ENCODE measurements at regions not wholly inside any gene's neighbourhood (a gene's known extent, or its start where the extent isn't known, plus 50 kb on each side); places are given as distances from the start of the nearest gene placed in this dataset.

DNA sequence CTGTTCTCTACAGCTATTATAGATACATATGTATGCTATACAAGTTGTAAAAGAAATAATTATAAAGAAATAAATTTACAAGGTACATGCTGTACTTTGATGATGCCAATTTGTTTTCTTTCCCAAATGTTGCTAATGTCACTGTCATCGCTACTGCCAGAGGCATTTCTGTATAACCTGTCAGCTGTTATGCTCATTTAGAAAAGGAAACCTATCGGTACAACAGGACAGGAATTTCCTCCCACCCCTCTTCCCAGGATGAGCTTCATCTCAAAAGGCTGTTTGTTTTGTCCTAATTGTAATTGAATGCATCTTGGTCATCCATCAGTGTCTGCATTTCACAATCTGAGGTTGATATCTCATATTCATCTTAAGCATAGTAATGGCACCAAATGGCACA, 975.7 kb downstream of the TTLL7 start:
- TF ChIP-seq, protein P1, sequence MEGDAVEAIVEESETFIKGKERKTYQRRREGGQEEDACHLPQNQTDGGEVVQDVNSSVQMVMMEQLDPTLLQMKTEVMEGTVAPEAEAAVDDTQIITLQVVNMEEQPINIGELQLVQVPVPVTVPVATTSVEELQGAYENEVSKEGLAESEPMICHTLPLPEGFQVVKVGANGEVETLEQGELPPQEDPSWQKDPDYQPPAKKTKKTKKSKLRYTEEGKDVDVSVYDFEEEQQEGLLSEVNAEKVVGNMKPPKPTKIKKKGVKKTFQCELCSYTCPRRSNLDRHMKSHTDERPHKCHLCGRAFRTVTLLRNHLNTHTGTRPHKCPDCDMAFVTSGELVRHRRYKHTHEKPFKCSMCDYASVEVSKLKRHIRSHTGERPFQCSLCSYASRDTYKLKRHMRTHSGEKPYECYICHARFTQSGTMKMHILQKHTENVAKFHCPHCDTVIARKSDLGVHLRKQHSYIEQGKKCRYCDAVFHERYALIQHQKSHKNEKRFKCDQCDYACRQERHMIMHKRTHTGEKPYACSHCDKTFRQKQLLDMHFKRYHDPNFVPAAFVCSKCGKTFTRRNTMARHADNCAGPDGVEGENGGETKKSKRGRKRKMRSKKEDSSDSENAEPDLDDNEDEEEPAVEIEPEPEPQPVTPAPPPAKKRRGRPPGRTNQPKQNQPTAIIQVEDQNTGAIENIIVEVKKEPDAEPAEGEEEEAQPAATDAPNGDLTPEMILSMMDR (conservative IDR thresholded peaks at IDR 0.05; ENCODE audit: low read depth, low read length): no peak
- H3K4me3 ChIP-seq (ENCODE audit: low read length): no peak overlapping the region

DNA sequence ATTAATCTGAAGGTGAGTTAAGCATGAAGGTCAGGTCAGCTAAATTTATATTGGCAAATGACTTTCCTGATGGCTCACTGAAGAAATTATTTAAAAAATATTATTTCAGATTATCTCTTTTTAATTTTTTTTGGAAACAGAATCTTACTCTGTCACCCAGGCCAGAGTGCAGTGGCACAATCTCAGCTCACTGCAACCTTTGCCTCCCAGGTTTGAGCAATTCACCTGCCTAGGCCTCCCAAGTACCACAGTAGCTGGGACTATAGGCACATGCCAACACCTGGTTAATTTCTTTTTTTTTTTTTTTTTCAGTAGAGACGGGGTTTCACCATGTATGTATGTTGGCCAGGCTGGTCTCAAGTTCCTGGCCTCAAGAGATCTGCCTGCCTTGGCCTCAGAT, 976.7 kb downstream of the TTLL7 start:
- TF ChIP-seq, protein P1 (conservative IDR thresholded peaks at IDR 0.05; ENCODE audit: low read depth, low read length): no peak
- no peak for DNase-seq (ENCODE audit: low read depth)

More for the DNA sequence above, 975.7 kb downstream of the TTLL7 start:
- DNase-seq (ENCODE audit: low read depth): no peak

DNA sequence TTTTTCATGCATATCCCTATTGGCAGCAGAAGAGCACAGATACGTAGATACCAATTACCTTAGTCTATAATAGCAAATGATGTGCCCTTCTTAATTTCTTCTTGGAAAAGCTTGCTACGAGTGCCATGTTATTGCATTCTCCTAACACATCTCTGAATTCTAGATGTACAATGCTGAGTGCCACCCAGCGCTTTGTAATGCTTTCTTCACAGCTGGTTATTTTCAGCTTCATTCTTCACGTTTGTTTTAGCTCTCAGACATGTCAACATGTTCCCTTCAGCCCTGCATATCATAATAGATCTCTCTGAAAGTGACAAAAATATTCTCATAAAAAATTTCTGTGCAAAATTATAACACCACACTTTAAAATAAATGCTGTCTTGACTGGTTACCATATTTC, 981.2 kb downstream of the TTLL7 start:
- DNase-seq (ENCODE audit: low read depth): no peak
- TF ChIP-seq, protein P1 (conservative IDR thresholded peaks at IDR 0.05; ENCODE audit: low read depth, low read length): no peak

More for the DNA sequence above, 976.7 kb downstream of the TTLL7 start:
- no peak overlapping the region for H3K4me3 ChIP-seq (ENCODE audit: low read length)

DNA sequence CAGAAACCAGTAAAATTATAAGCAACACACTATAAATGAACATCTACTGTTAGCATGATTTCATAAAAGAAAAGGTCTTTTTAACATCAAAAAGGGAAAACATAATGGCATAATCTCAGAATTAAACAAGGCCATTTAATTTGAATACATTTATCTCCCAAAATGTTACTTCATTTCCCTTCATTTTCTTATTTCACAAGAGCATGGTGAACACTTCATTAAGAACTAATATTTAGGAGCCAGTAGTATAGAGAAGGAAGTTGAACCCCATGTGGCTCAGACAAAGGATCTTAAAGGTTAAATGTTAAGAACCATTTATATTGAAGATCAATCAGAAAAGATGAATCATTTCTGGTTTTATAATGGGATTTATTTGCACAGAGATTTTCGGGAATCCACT, 981.7 kb downstream of the TTLL7 start:
- H3K4me3 ChIP-seq (ENCODE audit: low read length): no peak overlapping the region
- TF ChIP-seq, protein P1 (conservative IDR thresholded peaks at IDR 0.05; ENCODE audit: low read depth, low read length): no peak
- no peak for DNase-seq (ENCODE audit: low read depth)

More for the DNA sequence above, 981.2 kb downstream of the TTLL7 start:
- H3K4me3 ChIP-seq (ENCODE audit: low read length): no peak overlapping the region

GRCh38 chr1:83016354-83016849, 982.5 kb downstream of the TTLL7 start:
- no peak for DNase-seq (ENCODE audit: low read depth)
- TF ChIP-seq, protein P1 (conservative IDR thresholded peaks at IDR 0.05; ENCODE audit: low read depth, low read length): no peak
- H3K4me3 ChIP-seq (ENCODE audit: low read length): no peak overlapping the region

DNA sequence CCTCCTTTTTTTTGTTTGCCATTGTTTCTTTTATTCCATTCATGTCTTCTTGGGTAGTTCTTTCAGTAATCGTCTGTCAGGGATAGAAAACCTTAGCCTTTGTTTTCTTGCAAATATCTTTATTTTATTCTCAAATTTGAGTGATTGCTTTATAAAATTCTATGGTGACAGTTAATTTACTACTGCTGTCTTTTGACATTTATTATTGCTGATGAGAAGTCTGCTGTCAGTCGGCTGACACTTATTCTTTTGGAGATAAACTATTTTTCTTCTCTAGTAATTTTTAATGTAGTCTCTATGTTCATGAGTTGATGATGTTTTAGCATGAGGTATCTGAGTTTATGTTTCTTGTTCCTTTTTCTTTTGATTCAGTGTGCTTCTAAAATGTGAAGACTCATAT, 983.8 kb downstream of the TTLL7 start:
- no peak overlapping the region for H3K4me3 ChIP-seq (ENCODE audit: low read length)
- no peak for DNase-seq (ENCODE audit: low read depth)
- TF ChIP-seq, protein P1 (conservative IDR thresholded peaks at IDR 0.05; ENCODE audit: low read depth, low read length): no peak

GRCh38 chr1:83012950-83013349, 986.0 kb downstream of the TTLL7 start:
- TF ChIP-seq, protein P1 (conservative IDR thresholded peaks at IDR 0.05; ENCODE audit: low read depth, low read length): no peak
- no peak for DNase-seq (ENCODE audit: low read depth)
- H3K4me3 ChIP-seq (ENCODE audit: low read length): no peak overlapping the region

Data from retinal pigment epithelial cell (primary cell).